ENCODE measurements at regions not wholly inside any gene's neighbourhood (a gene's known extent, or its start where the extent isn't known, plus 50 kb on each side); places are given as distances from the start of the nearest gene placed in this dataset.

- H3K9me3 ChIP-seq (ENCODE audit: low read depth): no peaks in the 10 kb centered on the region
Observed at GRCh38 chr10:106500041-106500924, 664.2 kb downstream of the SORCS1 start.

GRCh38 chr10:106499448-106499847 lies 665.1 kb downstream of the SORCS1 start:
- no peak overlapping the region for H3K27ac ChIP-seq
- DNase-seq (ENCODE audit: low read depth in 1 of 2, low spot score in 1 of 2): no peak
- no peak for TF ChIP-seq CTCF (IDR thresholded peaks at IDR 0.05; ENCODE audit: low read depth, low read length)
- H3K27me3 ChIP-seq: no peaks in the 10 kb centered on the region
- no peaks in the 10 kb centered on the region for H3K4me1 ChIP-seq (ENCODE audit: low read depth)
- no peaks in the 10 kb centered on the region for H3K9me3 ChIP-seq (ENCODE audit: low read depth)
- no peaks in the 10 kb centered on the region for H3K36me3 ChIP-seq
- no peak overlapping the region for H3K4me3 ChIP-seq

More at GRCh38 chr10:106500041-106500924, 664.2 kb downstream of the SORCS1 start:
- Histone ChIP-seq H3K27me3 (no peaks in the 10 kb centered on the region), H3K36me3 (no peaks in the 10 kb centered on the region), H3K27ac (no peak overlapping the region), H3K4me1 (ENCODE audit: low read depth) (no peaks in the 10 kb centered on the region), H3K4me3 (no peak overlapping the region)
- no peak for TF ChIP-seq CTCF (IDR thresholded peaks at IDR 0.05; ENCODE audit: low read depth, low read length)
- DNase-seq (ENCODE audit: low read depth in 1 of 2, low spot score in 1 of 2): no peak

- no peaks in the 10 kb centered on the region for H3K4me1 ChIP-seq (ENCODE audit: low read depth)
- no peak overlapping the region for H3K27ac ChIP-seq
- no peaks in the 10 kb centered on the region for H3K27me3 ChIP-seq
- no peaks in the 10 kb centered on the region for H3K36me3 ChIP-seq
- no peak for DNase-seq (ENCODE audit: low read depth in 1 of 2, low spot score in 1 of 2)
- TF ChIP-seq CTCF (IDR thresholded peaks at IDR 0.05; ENCODE audit: low read depth, low read length): no peak
- no peaks in the 10 kb centered on the region for H3K9me3 ChIP-seq (ENCODE audit: low read depth)
- no peak overlapping the region for H3K4me3 ChIP-seq
Observed at GRCh38 chr10:106498675-106499074, 665.8 kb downstream of the SORCS1 start.

GRCh38 chr10:106495931-106496330 lies 668.6 kb downstream of the SORCS1 start:
- Histone ChIP-seq H3K9me3 (ENCODE audit: low read depth) (no peaks in the 10 kb centered on the region), H3K27ac (no peak overlapping the region), H3K27me3 (no peaks in the 10 kb centered on the region), H3K4me3 (no peak overlapping the region), H3K36me3 (no peaks in the 10 kb centered on the region), H3K4me1 (ENCODE audit: low read depth) (no peaks in the 10 kb centered on the region)
- no peak for DNase-seq (ENCODE audit: low read depth in 1 of 2, low spot score in 1 of 2)
- no peak for TF ChIP-seq CTCF (IDR thresholded peaks at IDR 0.05; ENCODE audit: low read depth, low read length)

GRCh38 chr10:106493751-106494150 lies 670.8 kb downstream of the SORCS1 start:
- no peak overlapping the region for H3K27ac ChIP-seq
- DNase-seq (ENCODE audit: low read depth in 1 of 2, low spot score in 1 of 2): no peak
- no peak for TF ChIP-seq CTCF (IDR thresholded peaks at IDR 0.05; ENCODE audit: low read depth, low read length)
- no peaks in the 10 kb centered on the region for H3K4me1 ChIP-seq (ENCODE audit: low read depth)
- no peak overlapping the region for H3K4me3 ChIP-seq
- H3K27me3 ChIP-seq: no peaks in the 10 kb centered on the region
- H3K36me3 ChIP-seq: no peaks in the 10 kb centered on the region
- H3K9me3 ChIP-seq (ENCODE audit: low read depth): no peaks in the 10 kb centered on the region
